PFSK-1 (cell line): ENCODE measurements at regions not wholly inside any gene's neighbourhood (a gene's known extent, or its start where the extent isn't known, plus 50 kb on each side); places are given as distances from the start of the nearest gene placed in this dataset.

Experiments
- FOXP2 ChIP-seq: optimal IDR thresholded peaks from 2 replicates; pipeline ENCODE3; 2011; ENCODE audit warnings: borderline replicate concordance, control low read depth, inconsistent platforms; ENCODE audit not compliant: insufficient read depth; ENCODE audit errors: extremely low read length, extremely low read depth
- POLR2AphosphoS5 ChIP-seq: IDR thresholded peaks from 2 replicates; pipeline ENCODE4 v1.6.1; 2012; ENCODE audit warnings: low read depth, mild to moderate bottlenecking, control low read depth, low read length, moderate library complexity
- REST ChIP-seq, 2 experiments: IDR thresholded peaks; 2 replicates each; pipeline versions ENCODE4 v1.6.1 to v1.8.0; 2011 to 2012; ENCODE audit warnings: low read depth in 2 of 2, low read length in 2 of 2, control low read depth in 1 of 2, inconsistent platforms in 1 of 2, mild to moderate bottlenecking in 1 of 2, moderate library complexity in 1 of 2; ENCODE audit not compliant: insufficient read depth in 1 of 2
- SIN3A ChIP-seq: IDR thresholded peaks from 2 replicates; pipeline ENCODE4 v1.6.1; 2012; ENCODE audit warnings: mild to moderate bottlenecking, low read length, moderate library complexity, borderline replicate concordance; ENCODE audit not compliant: insufficient read depth
- TAF1 ChIP-seq: IDR thresholded peaks from 2 replicates; pipeline ENCODE4 v1.6.1; 2012; ENCODE audit warnings: low read length, control low read depth, borderline replicate concordance; ENCODE audit not compliant: insufficient read depth

- TF ChIP-seq POLR2AphosphoS5 (no peak), REST (IDR thresholded peaks at IDR 0.05; ENCODE audit: insufficient read depth in 1 of 2, low read depth in 2 of 2, low read length in 2 of 2) (no peak), TAF1 (no peak), SIN3A (no peak), FOXP2 (no peak)
These were observed 427.3 kb downstream of the MFSD1 start for GRCh38 chr3:159229116-159229680.
